Panc1 (cell line): ENCODE measurements at regions not wholly inside any gene's neighbourhood (a gene's known extent, or its start where the extent isn't known, plus 50 kb on each side); places are given as distances from the start of the nearest gene placed in this dataset.

Experiments
- ATAC-seq: fragments of 200-7000 bp; cut with Tn5 transposase; 2 replicates; pipeline ENCODE4 v1.9.1; 2020; ENCODE audit warnings: mild to moderate bottlenecking, moderate library complexity
- BruUV-seq: library from RNA; stranded (reverse); fragments of 400-500 nt; replicated peaks from 2 replicates; lab custom pipeline; 2021; lab: Mats Ljungman, UMichigan
- CTCF ChIA-PET: fragments of 300-600 bp; sonication (Branson Sonifier 250); formaldehyde crosslinking; loops from one replicate; lab custom pipeline; 2022; ENCODE audit warnings: antibody characterized with exemption; lab: Charles Lee
- POLR2A ChIA-PET: fragments of 300-600 bp; sonication (Branson Sonifier 250); formaldehyde crosslinking; loops from one replicate; lab custom pipeline; 2022; ENCODE audit warnings: antibody characterized with exemption; lab: Charles Lee
- DNase-seq: peaks from one replicate; pipeline ENCODE4 v3.0.0-alpha.2; 2010; ENCODE audit warnings: low read depth, low spot score
- H3K27ac ChIP-seq: 2 replicates; pipeline ENCODE4 v1.5.1; 2011; ENCODE audit warnings: mild to moderate bottlenecking, low read length, inconsistent platforms
- H3K27me3 ChIP-seq: fragments of 200-500 bp; sonication (Bioruptor generic); 2 replicates; pipeline ENCODE4 v1.6.0; 2014; ENCODE audit warnings: low read length, inconsistent platforms; ENCODE audit not compliant: control insufficient read depth, insufficient read depth
- H3K36me3 ChIP-seq: fragments of 200-500 bp; sonication (Bioruptor generic); 2 replicates; pipeline ENCODE4 v1.5.1; 2014; ENCODE audit warnings: inconsistent platforms, mild to moderate bottlenecking, low read length, moderate library complexity; ENCODE audit not compliant: control insufficient read depth, insufficient read depth
- H3K4me1 ChIP-seq: 2 replicates; pipeline ENCODE4 v1.5.1; 2011; ENCODE audit warnings: inconsistent platforms, mild to moderate bottlenecking, low read length, moderate library complexity; ENCODE audit not compliant: control insufficient read depth, insufficient read depth
- H3K4me3 ChIP-seq, 2 experiments: 2 replicates each; pipeline ENCODE4 v1.5.1; 2011 to 2012; ENCODE audit warnings: low read depth in 2 of 2, low read length in 2 of 2, mild to moderate bottlenecking in 2 of 2, inconsistent platforms in 1 of 2, moderate library complexity in 1 of 2
- H3K9me3 ChIP-seq: fragments of 200-500 bp; sonication (Bioruptor generic); 2 replicates; pipeline ENCODE4 v1.5.1; 2014; ENCODE audit warnings: low read depth, mild to moderate bottlenecking, inconsistent platforms, low read length, moderate library complexity; ENCODE audit not compliant: control insufficient read depth, insufficient read depth
- POLR2AphosphoS5 ChIP-seq: IDR thresholded peaks from 2 replicates; pipeline ENCODE4 v1.6.1; 2012; ENCODE audit warnings: mild to moderate bottlenecking, low read depth, low read length, moderate library complexity
- SIN3A ChIP-seq: IDR thresholded peaks from 2 replicates; pipeline ENCODE4 v1.6.1; 2012; ENCODE audit warnings: low read depth, mild to moderate bottlenecking, low read length, moderate library complexity, borderline replicate concordance; ENCODE audit not compliant: insufficient read depth
- TCF7L2 ChIP-seq: IDR thresholded peaks from 2 replicates; pipeline ENCODE4 v1.6.1; 2011; ENCODE audit warnings: mild to moderate bottlenecking, low read depth, low read length, inconsistent platforms
- in situ Hi-C: cut with HindIII; loops from 2 replicates; pipeline ENCODE4 v1.10.0; 2016; ENCODE audit warnings: low sequenced_read_pairs, low pct_unique_long_range_greater_than_20kb
- intact Hi-C: fragments of 100-400 bp; cut with micrococcal nuclease; formaldehyde crosslinking; loops from one replicate; pipeline ENCODE4 v1.10.0; 2022; ENCODE audit not compliant: unreplicated experiment
- TF ChIP-seq, protein P1 (sequence below): fragments of 450-650 bp; IDR thresholded peaks from 2 replicates; pipeline ENCODE4 v1.5.1; 2017; ENCODE audit warnings: mild to moderate bottlenecking
- TF ChIP-seq, protein P2 (sequence below), 2 experiments: IDR thresholded peaks; 2 replicates each; pipeline ENCODE4 v1.6.1; 2011 to 2012; ENCODE audit warnings: low read depth in 2 of 2, control low read depth in 1 of 2, low read length in 1 of 2, mild to moderate bottlenecking in 1 of 2, moderate library complexity in 1 of 2; ENCODE audit not compliant: insufficient read depth in 1 of 2

DNA sequence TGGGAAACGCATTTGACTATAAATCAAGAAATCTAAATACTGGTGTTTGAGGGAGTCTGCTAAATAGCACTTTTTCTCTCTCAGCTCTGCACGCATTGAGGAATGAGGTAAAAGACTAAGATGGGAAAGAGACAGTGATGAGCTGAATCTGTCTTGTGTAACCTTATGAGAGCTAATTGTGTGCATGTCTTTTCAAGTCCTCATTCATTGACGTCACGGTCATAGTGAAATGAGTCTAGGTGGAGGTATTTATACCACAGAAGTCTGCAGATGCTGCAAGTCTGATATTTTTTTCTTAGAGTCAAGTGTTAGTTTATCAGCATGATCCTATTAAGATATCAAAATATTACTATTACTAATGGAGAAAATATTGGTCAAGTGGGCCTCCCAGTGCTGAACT lies 361.5 kb upstream of the HS3ST1 start:
- ATAC-seq (no peak), DNase-seq (no peak)
- in situ Hi-C loops, result no loop called here
- Histone ChIP-seq H3K27ac (no peak overlapping the region), H3K27me3 (no peaks in the 10 kb centered on the region), H3K4me3 (no peak overlapping the region), H3K4me1 (no peaks in the 10 kb centered on the region), H3K9me3 (no peaks in the 10 kb centered on the region), H3K36me3 (no peaks in the 10 kb centered on the region)
- POLR2A ChIA-PET, result no interaction called here
- BruUV-seq, result no TSS peak
- TF ChIP-seq, protein P1, sequence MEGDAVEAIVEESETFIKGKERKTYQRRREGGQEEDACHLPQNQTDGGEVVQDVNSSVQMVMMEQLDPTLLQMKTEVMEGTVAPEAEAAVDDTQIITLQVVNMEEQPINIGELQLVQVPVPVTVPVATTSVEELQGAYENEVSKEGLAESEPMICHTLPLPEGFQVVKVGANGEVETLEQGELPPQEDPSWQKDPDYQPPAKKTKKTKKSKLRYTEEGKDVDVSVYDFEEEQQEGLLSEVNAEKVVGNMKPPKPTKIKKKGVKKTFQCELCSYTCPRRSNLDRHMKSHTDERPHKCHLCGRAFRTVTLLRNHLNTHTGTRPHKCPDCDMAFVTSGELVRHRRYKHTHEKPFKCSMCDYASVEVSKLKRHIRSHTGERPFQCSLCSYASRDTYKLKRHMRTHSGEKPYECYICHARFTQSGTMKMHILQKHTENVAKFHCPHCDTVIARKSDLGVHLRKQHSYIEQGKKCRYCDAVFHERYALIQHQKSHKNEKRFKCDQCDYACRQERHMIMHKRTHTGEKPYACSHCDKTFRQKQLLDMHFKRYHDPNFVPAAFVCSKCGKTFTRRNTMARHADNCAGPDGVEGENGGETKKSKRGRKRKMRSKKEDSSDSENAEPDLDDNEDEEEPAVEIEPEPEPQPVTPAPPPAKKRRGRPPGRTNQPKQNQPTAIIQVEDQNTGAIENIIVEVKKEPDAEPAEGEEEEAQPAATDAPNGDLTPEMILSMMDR, result no peak
- TF ChIP-seq SIN3A (no peak), TCF7L2 (no peak), POLR2AphosphoS5 (no peak)
- TF ChIP-seq, protein P2, sequence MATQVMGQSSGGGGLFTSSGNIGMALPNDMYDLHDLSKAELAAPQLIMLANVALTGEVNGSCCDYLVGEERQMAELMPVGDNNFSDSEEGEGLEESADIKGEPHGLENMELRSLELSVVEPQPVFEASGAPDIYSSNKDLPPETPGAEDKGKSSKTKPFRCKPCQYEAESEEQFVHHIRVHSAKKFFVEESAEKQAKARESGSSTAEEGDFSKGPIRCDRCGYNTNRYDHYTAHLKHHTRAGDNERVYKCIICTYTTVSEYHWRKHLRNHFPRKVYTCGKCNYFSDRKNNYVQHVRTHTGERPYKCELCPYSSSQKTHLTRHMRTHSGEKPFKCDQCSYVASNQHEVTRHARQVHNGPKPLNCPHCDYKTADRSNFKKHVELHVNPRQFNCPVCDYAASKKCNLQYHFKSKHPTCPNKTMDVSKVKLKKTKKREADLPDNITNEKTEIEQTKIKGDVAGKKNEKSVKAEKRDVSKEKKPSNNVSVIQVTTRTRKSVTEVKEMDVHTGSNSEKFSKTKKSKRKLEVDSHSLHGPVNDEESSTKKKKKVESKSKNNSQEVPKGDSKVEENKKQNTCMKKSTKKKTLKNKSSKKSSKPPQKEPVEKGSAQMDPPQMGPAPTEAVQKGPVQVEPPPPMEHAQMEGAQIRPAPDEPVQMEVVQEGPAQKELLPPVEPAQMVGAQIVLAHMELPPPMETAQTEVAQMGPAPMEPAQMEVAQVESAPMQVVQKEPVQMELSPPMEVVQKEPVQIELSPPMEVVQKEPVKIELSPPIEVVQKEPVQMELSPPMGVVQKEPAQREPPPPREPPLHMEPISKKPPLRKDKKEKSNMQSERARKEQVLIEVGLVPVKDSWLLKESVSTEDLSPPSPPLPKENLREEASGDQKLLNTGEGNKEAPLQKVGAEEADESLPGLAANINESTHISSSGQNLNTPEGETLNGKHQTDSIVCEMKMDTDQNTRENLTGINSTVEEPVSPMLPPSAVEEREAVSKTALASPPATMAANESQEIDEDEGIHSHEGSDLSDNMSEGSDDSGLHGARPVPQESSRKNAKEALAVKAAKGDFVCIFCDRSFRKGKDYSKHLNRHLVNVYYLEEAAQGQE (IDR thresholded peaks at IDR 0.05; ENCODE audit: insufficient read depth in 1 of 2, low read depth in 2 of 2, low read length in 1 of 2), result no peak
- CTCF ChIA-PET, result no interaction called here
- intact Hi-C loops, result no loop called here

DNA sequence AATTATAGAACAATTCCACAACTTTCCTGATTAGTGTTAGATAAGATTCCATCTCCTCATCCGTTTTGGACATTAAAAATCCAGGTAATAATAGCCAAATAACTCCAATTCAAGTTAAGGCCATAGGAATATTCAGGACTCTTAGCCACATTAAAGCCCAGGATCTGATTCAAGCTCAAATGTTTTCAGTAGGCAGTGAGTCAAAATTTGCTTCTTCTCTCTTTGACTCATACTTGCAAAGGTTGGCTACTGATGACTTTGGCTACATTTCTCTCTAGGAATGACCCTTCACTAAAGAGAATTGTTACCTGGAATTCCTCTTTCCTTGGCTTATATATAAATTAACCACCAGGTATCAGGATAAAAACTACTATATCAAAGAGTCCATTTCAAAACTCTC lies 354.9 kb upstream of the HS3ST1 start:
- DNase-seq (no peak), ATAC-seq (no peak)
- Histone ChIP-seq H3K4me1 (no peaks in the 10 kb centered on the region), H3K27ac (no peak overlapping the region), H3K36me3 (no peaks in the 10 kb centered on the region), H3K27me3 (no peaks in the 10 kb centered on the region), H3K9me3 (no peaks in the 10 kb centered on the region), H3K4me3 (no peak overlapping the region)
- intact Hi-C loops (no loop called here), in situ Hi-C loops (no loop called here)
- no TSS peak for BruUV-seq
- no peak for TF ChIP-seq TCF7L2
- TF ChIP-seq, protein P1, result no peak
- TF ChIP-seq POLR2AphosphoS5, result no peak
- TF ChIP-seq, protein P2 (IDR thresholded peaks at IDR 0.05; ENCODE audit: insufficient read depth in 1 of 2, low read depth in 2 of 2, low read length in 1 of 2), result no peak
- TF ChIP-seq SIN3A, result no peak
- ChIA-PET POLR2A (no interaction called here), CTCF (no interaction called here)
